ENCODE measurements at regions not wholly inside any gene's neighbourhood (a gene's known extent, or its start where the extent isn't known, plus 50 kb on each side); places are given as distances from the start of the nearest gene placed in this dataset.

DNA sequence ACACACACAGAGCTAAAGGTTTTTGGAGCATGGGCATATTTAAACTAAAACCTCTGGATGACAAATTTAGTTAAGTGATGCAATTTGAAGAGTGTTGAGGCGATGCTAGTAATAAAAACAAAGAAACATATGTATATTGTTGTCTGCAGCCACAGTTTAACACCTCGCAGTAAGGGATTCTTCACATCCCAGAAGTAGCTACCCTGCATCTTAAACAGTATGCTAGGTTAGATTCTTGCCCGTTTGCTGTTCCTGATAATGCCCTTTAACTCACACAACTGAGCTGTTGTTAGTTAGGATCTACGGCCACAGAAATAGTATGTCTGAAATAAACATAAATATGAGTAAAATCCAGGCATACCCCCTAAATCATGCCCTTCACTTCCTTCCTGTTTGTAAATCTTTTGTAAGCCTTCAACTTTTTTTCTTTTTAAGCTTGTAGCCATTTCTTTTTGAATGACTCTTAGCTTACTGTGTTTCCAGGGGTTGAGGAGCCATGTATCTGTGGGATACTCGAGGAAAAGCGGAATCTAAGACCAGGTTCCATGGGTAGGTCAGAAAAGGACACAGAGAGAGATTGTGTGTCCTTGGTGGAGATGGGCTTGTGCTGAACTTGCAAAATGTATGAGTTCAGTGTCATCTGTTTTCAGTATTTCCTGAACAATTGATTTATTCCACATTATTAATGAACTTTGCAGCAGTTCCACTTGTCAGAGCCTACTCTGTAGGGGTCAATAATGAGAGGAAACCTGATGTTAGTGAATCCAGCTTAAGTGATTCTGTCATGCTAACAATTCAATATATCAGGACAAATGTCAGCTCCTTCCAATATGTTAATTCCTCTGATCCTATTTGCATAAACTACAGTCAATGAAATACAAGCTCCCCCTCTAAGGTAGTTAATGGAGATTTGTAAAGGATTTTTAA is 349.6 kb downstream of the GPAT3 start:
- TF ChIP-seq, protein P1, sequence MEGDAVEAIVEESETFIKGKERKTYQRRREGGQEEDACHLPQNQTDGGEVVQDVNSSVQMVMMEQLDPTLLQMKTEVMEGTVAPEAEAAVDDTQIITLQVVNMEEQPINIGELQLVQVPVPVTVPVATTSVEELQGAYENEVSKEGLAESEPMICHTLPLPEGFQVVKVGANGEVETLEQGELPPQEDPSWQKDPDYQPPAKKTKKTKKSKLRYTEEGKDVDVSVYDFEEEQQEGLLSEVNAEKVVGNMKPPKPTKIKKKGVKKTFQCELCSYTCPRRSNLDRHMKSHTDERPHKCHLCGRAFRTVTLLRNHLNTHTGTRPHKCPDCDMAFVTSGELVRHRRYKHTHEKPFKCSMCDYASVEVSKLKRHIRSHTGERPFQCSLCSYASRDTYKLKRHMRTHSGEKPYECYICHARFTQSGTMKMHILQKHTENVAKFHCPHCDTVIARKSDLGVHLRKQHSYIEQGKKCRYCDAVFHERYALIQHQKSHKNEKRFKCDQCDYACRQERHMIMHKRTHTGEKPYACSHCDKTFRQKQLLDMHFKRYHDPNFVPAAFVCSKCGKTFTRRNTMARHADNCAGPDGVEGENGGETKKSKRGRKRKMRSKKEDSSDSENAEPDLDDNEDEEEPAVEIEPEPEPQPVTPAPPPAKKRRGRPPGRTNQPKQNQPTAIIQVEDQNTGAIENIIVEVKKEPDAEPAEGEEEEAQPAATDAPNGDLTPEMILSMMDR (IDR thresholded peaks at IDR 0.05; ENCODE audit: insufficient read depth, low read length, poor library complexity, severe bottlenecking): no peak
- no peak for TF ChIP-seq EZH2phosphoT487 (conservative IDR thresholded peaks at IDR 0.05; ENCODE audit: low read length)

Measured in SU-DHL-6 (cell line).